GM23338 (cell line): ENCODE measurements at regions not wholly inside any gene's neighbourhood (a gene's known extent, or its start where the extent isn't known, plus 50 kb on each side); places are given as distances from the start of the nearest gene placed in this dataset.

ENCODE experiments used
- ATAC-seq: fragments of 200-7000 bp; cut with Tn5 transposase; 3 replicates; pipeline ENCODE4 v1.9.1; 2020
- DNase-seq: peaks from one replicate; pipeline ENCODE4 v3.0.0-alpha.2; 2015; ENCODE audit warnings: low spot score
- H2AFZ ChIP-seq: fragments of 200-600 bp; sonication (generic); 2 replicates; pipeline ENCODE4 v1.8.0; 2016; ENCODE audit warnings: antibody characterized with exemption, mild to moderate bottlenecking, moderate library complexity
- H3F3A ChIP-seq: fragments of 200-600 bp; sonication (generic); replicated peaks from 2 replicates; pipeline ENCODE4 v1.8.0; 2017; ENCODE audit warnings: antibody characterized with exemption, mixed run types, low read depth
- H3K27ac ChIP-seq: fragments of 200-600 bp; sonication (generic); 2 replicates; pipeline ENCODE4 v1.6.1; 2016; ENCODE audit warnings: low read depth
- H3K27me3 ChIP-seq: fragments of 200-600 bp; sonication (generic); 2 replicates; pipeline ENCODE4 v1.8.0; 2016; ENCODE audit warnings: mild to moderate bottlenecking, mixed run types, moderate library complexity; ENCODE audit not compliant: insufficient read depth
- H3K36me3 ChIP-seq: fragments of 200-600 bp; sonication (generic); 2 replicates; pipeline ENCODE4 v1.8.0; 2016; ENCODE audit warnings: mild to moderate bottlenecking; ENCODE audit not compliant: insufficient read depth
- H3K4me1 ChIP-seq: fragments of 200-600 bp; sonication (generic); 2 replicates; pipeline ENCODE4 v1.8.0; 2016; ENCODE audit warnings: mild to moderate bottlenecking, moderate library complexity; ENCODE audit not compliant: insufficient read depth
- H3K4me2 ChIP-seq: fragments of 200-600 bp; sonication (generic); 2 replicates; pipeline ENCODE4 v1.7.1; 2017; ENCODE audit warnings: mixed run types
- H3K4me3 ChIP-seq: fragments of 200-600 bp; sonication (generic); 2 replicates; pipeline ENCODE4 v1.6.1; 2016; ENCODE audit warnings: mixed run types
- H3K79me2 ChIP-seq: fragments of 200-600 bp; sonication (generic); replicated peaks from 2 replicates; pipeline ENCODE4 v1.8.0; 2017; ENCODE audit warnings: mild to moderate bottlenecking; ENCODE audit not compliant: insufficient read depth
- H3K9me2 ChIP-seq: fragments of 200-600 bp; sonication (generic); 2 replicates; pipeline ENCODE4 v1.8.0; 2017; ENCODE audit not compliant: insufficient read depth
- H4K20me1 ChIP-seq: fragments of 200-600 bp; sonication (generic); replicated peaks from 2 replicates; pipeline ENCODE4 v1.8.0; 2017; ENCODE audit warnings: mild to moderate bottlenecking; ENCODE audit not compliant: insufficient read depth
- H3K27ac Mint-ChIP-seq: 2 replicates; pipeline ENCODE4 v1.8.0; 2020; ENCODE audit warnings: inconsistent platforms, mild to moderate bottlenecking, moderate library complexity, mixed read lengths
- H3K27me3 Mint-ChIP-seq: 3 replicates; pipeline ENCODE4 v1.8.0; 2022; ENCODE audit warnings: low read depth, mild to moderate bottlenecking, moderate library complexity, mixed read lengths, inconsistent platforms; ENCODE audit not compliant: insufficient read depth, poor library complexity
- H3K36me3 Mint-ChIP-seq: 3 replicates; pipeline ENCODE4 v1.8.0; 2021; ENCODE audit warnings: low read depth, mild to moderate bottlenecking, inconsistent platforms, moderate library complexity, mixed read lengths
- H3K4me1 Mint-ChIP-seq: 3 replicates; pipeline ENCODE4 v1.8.0; 2020; ENCODE audit warnings: mild to moderate bottlenecking, inconsistent platforms, mixed read lengths
- H3K4me3 Mint-ChIP-seq: 3 replicates; pipeline ENCODE4 v1.8.0; 2021; ENCODE audit warnings: moderate library complexity, mild to moderate bottlenecking, inconsistent platforms, mixed read lengths
- H3K9me3 Mint-ChIP-seq: 3 replicates; pipeline ENCODE4 v1.8.0; 2020; ENCODE audit warnings: moderate library complexity, mild to moderate bottlenecking, inconsistent platforms, mixed read lengths
- CREB1 ChIP-seq: fragments of 250-450 bp; sonication (Bioruptor Pico); IDR thresholded peaks from 2 replicates; pipeline ENCODE4 v1.5.0; 2020; ENCODE audit warnings: low read depth, mild to moderate bottlenecking, moderate library complexity
- EZH2 ChIP-seq: fragments of 200-600 bp; sonication (generic); IDR thresholded peaks from one replicate; pipeline ENCODE4 v1.8.0; 2017; ENCODE audit warnings: antibody characterized with exemption, mild to moderate bottlenecking, low read depth; ENCODE audit not compliant: unreplicated experiment
- EZH2phosphoT487 ChIP-seq: fragments of 200-600 bp; sonication (generic); IDR thresholded peaks from one replicate; pipeline ENCODE4 v1.8.1; 2018; ENCODE audit warnings: antibody characterized with exemption; ENCODE audit not compliant: unreplicated experiment
- JUNB ChIP-seq: IDR thresholded peaks from one replicate; pipeline ENCODE4 v1.6.1; 2016; ENCODE audit warnings: antibody characterized with exemption; ENCODE audit not compliant: unreplicated experiment
- NANOG ChIP-seq: IDR thresholded peaks from 2 replicates; pipeline ENCODE4 v1.6.1; 2016; ENCODE audit warnings: antibody characterized with exemption, borderline replicate concordance
- POLR2AphosphoS5 ChIP-seq: IDR thresholded peaks from 2 replicates; pipeline ENCODE4 v1.6.1; 2016; ENCODE audit warnings: antibody characterized with exemption, low read depth
- ZNF331 ChIP-seq: fragments of 250-450 bp; sonication (Bioruptor Pico); IDR thresholded peaks from 2 replicates; pipeline ENCODE4 v1.5.0; 2020; ENCODE audit warnings: low read depth, mild to moderate bottlenecking, moderate library complexity
- TF ChIP-seq, protein P1 (sequence below), 2 experiments: fragments of 200-600 bp in 1 of 2; sonication (generic) in 1 of 2; conservative IDR thresholded peaks; 2 replicates each; pipeline versions ENCODE4 v1.5.1 to v1.6.1; 2016 to 2017; ENCODE audit warnings: antibody characterized with exemption in 2 of 2, low read depth in 2 of 2, mild to moderate bottlenecking in 2 of 2, moderate library complexity in 1 of 2
- TF ChIP-seq, protein P2 (sequence below): fragments of 250-450 bp; sonication (Bioruptor Pico); IDR thresholded peaks from 2 replicates; pipeline ENCODE4 v1.5.0; 2020; ENCODE audit warnings: mild to moderate bottlenecking, moderate library complexity

DNA sequence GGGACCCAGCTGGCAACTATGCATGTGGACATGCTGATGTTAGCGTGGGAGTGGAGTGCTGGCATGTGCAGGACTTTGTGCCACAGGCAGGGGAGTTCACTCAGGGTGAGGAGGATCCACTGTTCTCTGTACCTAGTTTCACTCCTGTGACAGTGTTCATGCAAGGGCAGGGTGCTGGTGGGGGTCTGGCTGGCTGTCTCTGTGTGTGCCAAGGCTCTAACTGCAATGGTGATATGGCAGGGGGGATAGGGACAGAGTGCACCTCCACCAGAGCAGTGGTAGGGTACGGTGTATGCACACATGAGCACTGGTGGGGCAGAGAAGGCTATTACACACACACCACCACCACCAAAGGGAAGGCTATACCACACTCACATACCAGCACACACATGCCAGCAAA is 210.2 kb upstream of the DEFB112 start (continued):
- TF ChIP-seq CREB1, result no peak
- no peak for TF ChIP-seq EZH2phosphoT487
- no peak for TF ChIP-seq JUNB

DNA sequence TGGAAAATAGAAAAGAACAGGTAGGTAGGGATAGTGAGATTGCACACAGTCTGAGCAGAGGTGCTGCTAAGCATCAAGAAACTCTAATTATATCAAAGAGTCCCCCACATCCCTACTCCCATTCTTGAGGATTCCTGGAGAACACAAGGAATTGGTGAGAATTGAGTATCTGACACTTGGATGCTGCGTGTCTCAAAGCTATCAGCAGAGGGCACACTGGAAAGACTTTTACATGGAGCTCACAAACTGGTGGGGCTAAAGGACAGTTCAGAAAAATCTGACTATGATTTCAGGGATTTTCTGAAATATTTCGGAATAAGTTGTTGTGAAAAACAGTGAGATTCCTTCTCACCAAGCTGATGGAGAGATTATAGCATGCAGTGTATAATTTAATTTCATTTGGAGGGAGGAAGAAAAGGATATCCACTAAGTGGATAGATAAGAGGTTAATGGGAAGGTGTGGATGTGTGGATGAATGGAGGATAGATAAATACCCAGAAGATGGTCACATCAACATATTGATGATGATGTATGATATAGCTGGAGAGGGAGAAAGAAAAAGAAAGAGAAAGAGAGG is 215.4 kb upstream of the DEFB112 start:
- Mint-ChIP-seq H3K27me3 (no peaks in the 10 kb centered on the region), H3K27ac (no peak overlapping the region), H3K9me3 (peaks cover 18% of the 10 kb centered on the region), H3K4me1 (peaks cover 3% of the 10 kb centered on the region; the same call in 2 of the 3 replicates), H3K36me3 (peaks cover 10% of the 10 kb centered on the region), H3K4me3 (no peak overlapping the region)
- Histone ChIP-seq H3F3A (no peaks in the 10 kb centered on the region), H3K4me3 (no peak overlapping the region), H3K4me2 (no peak overlapping the region), H3K4me1 (no peaks in the 10 kb centered on the region), H2AFZ (no peak overlapping the region), H3K27ac (no peak overlapping the region), H4K20me1 (no peaks in the 10 kb centered on the region), H3K79me2 (no peaks in the 10 kb centered on the region), H3K27me3 (no peaks in the 10 kb centered on the region), H3K9me2 (peaks cover 13% of the 10 kb centered on the region; the same call in 1 of the 2 replicates), H3K36me3 (no peaks in the 10 kb centered on the region)
- no peak for TF ChIP-seq CREB1
- TF ChIP-seq, protein P1, sequence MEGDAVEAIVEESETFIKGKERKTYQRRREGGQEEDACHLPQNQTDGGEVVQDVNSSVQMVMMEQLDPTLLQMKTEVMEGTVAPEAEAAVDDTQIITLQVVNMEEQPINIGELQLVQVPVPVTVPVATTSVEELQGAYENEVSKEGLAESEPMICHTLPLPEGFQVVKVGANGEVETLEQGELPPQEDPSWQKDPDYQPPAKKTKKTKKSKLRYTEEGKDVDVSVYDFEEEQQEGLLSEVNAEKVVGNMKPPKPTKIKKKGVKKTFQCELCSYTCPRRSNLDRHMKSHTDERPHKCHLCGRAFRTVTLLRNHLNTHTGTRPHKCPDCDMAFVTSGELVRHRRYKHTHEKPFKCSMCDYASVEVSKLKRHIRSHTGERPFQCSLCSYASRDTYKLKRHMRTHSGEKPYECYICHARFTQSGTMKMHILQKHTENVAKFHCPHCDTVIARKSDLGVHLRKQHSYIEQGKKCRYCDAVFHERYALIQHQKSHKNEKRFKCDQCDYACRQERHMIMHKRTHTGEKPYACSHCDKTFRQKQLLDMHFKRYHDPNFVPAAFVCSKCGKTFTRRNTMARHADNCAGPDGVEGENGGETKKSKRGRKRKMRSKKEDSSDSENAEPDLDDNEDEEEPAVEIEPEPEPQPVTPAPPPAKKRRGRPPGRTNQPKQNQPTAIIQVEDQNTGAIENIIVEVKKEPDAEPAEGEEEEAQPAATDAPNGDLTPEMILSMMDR (conservative IDR thresholded peaks at IDR 0.05; ENCODE audit: low read depth in 2 of 2), result peak; percentile 63 to 76
- ATAC-seq (peak; percentile 71), DNase-seq (peak; percentile 61)

DNA sequence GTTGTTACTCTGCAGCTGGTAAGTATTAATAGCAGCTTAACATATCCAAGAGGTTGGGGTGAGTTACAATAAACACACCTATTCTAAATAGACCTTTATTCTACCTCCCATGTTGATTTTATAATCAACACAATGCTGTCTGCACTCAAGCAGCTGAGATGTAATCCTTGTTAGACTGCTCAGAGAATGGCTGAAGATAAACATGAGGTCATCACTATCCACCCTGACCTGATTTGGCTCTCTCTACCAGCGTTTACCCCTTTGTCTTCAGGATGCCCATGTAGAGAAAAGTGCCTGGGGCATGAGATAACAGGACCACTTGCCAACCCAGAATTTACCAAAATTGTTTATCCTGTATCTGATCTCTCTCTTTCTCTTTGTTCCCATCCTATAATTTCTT is 220.7 kb upstream of the DEFB112 start:
- Histone ChIP-seq H3K4me2 (no peak overlapping the region), H3F3A (no peaks in the 10 kb centered on the region), H4K20me1 (no peaks in the 10 kb centered on the region), H3K4me3 (no peak overlapping the region), H3K27me3 (no peaks in the 10 kb centered on the region), H3K36me3 (no peaks in the 10 kb centered on the region), H3K9me2 (no peaks in the 10 kb centered on the region), H2AFZ (no peak overlapping the region), H3K4me1 (no peaks in the 10 kb centered on the region), H3K27ac (no peak overlapping the region), H3K79me2 (no peaks in the 10 kb centered on the region)
- H3K4me3 Mint-ChIP-seq, result no peak overlapping the region
- H3K27ac Mint-ChIP-seq, result no peak overlapping the region
- ATAC-seq (no peak), DNase-seq (no peak)
- no peaks in the 10 kb centered on the region for H3K36me3 Mint-ChIP-seq
- H3K9me3 Mint-ChIP-seq, result no peaks in the 10 kb centered on the region
- H3K4me1 Mint-ChIP-seq, result peaks cover 3% of the 10 kb centered on the region; the same call in 1 of the 3 replicates
- H3K27me3 Mint-ChIP-seq, result no peaks in the 10 kb centered on the region
- no peak for TF ChIP-seq ZNF331 (CRISPR knock-in tag)
- no peak for TF ChIP-seq CREB1
- TF ChIP-seq, protein P2, sequence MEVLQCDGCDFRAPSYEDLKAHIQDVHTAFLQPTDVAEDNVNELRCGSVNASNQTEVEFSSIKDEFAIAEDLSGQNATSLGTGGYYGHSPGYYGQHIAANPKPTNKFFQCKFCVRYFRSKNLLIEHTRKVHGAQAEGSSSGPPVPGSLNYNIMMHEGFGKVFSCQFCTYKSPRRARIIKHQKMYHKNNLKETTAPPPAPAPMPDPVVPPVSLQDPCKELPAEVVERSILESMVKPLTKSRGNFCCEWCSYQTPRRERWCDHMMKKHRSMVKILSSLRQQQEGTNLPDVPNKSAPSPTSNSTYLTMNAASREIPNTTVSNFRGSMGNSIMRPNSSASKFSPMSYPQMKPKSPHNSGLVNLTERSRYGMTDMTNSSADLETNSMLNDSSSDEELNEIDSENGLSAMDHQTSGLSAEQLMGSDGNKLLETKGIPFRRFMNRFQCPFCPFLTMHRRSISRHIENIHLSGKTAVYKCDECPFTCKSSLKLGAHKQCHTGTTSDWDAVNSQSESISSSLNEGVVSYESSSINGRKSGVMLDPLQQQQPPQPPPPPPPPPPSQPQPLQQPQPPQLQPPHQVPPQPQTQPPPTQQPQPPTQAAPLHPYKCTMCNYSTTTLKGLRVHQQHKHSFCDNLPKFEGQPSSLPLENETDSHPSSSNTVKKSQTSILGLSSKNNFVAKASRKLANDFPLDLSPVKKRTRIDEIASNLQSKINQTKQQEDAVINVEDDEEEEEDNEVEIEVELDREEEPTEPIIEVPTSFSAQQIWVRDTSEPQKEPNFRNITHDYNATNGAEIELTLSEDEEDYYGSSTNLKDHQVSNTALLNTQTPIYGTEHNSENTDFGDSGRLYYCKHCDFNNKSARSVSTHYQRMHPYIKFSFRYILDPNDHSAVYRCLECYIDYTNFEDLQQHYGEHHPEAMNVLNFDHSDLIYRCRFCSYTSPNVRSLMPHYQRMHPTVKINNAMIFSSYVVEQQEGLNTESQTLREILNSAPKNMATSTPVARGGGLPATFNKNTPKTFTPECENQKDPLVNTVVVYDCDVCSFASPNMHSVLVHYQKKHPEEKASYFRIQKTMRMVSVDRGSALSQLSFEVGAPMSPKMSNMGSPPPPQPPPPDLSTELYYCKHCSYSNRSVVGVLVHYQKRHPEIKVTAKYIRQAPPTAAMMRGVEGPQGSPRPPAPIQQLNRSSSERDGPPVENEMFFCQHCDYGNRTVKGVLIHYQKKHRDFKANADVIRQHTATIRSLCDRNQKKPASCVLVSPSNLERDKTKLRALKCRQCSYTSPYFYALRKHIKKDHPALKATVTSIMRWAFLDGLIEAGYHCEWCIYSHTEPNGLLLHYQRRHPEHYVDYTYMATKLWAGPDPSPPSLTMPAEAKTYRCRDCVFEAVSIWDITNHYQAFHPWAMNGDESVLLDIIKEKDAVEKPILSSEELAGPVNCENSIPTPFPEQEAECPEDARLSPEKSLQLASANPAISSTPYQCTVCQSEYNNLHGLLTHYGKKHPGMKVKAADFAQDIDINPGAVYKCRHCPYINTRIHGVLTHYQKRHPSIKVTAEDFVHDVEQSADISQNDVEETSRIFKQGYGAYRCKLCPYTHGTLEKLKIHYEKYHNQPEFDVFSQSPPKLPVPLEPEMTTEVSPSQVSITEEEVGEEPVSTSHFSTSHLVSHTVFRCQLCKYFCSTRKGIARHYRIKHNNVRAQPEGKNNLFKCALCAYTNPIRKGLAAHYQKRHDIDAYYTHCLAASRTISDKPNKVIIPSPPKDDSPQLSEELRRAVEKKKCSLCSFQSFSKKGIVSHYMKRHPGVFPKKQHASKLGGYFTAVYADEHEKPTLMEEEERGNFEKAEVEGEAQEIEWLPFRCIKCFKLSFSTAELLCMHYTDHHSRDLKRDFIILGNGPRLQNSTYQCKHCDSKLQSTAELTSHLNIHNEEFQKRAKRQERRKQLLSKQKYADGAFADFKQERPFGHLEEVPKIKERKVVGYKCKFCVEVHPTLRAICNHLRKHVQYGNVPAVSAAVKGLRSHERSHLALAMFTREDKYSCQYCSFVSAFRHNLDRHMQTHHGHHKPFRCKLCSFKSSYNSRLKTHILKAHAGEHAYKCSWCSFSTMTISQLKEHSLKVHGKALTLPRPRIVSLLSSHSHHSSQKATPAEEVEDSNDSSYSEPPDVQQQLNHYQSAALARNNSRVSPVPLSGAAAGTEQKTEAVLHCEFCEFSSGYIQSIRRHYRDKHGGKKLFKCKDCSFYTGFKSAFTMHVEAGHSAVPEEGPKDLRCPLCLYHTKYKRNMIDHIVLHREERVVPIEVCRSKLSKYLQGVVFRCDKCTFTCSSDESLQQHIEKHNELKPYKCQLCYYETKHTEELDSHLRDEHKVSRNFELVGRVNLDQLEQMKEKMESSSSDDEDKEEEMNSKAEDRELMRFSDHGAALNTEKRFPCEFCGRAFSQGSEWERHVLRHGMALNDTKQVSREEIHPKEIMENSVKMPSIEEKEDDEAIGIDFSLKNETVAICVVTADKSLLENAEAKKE (CRISPR knock-in tag), result no peak
- no peak for TF ChIP-seq POLR2AphosphoS5
- no peak for TF ChIP-seq JUNB
- TF ChIP-seq NANOG, result no peak
- no peak for TF ChIP-seq EZH2
